H1 (cell line): ENCODE measurements at regions not wholly inside any gene's neighbourhood (a gene's known extent, or its start where the extent isn't known, plus 50 kb on each side); places are given as distances from the start of the nearest gene placed in this dataset.

Experiments
- EP300 ChIP-seq, 2 experiments: IDR thresholded peaks; 1 replicate in 1 of 2; 2 replicates in 1 of 2; pipeline ENCODE4 v1.6.1; 2011 to 2012; ENCODE audit warnings: low read depth in 2 of 2, low read length in 2 of 2, mild to moderate bottlenecking in 2 of 2, borderline replicate concordance in 1 of 2, inconsistent platforms in 1 of 2, moderate library complexity in 1 of 2
- SIRT6 ChIP-seq: IDR thresholded peaks from one replicate; pipeline ENCODE4 v1.7.1; 2012; ENCODE audit warnings: low read length, inconsistent platforms
- ZNF274 ChIP-seq: IDR thresholded peaks from 2 replicates; pipeline ENCODE4 v1.7.0; 2012; ENCODE audit warnings: low read length, borderline replicate concordance; ENCODE audit errors: extremely low read depth

GRCh38 chr1:78387201-78387600 is 103.6 kb upstream of the PTGFR start (continued):
- TF ChIP-seq EP300 (IDR thresholded peaks at IDR 0.05; ENCODE audit: borderline replicate concordance in 1 of 2, low read depth in 2 of 2, low read length in 2 of 2) (no peak), ZNF274 (no peak), SIRT6 (no peak)
